H9 (cell line): ENCODE measurements at regions not wholly inside any gene's neighbourhood (a gene's known extent, or its start where the extent isn't known, plus 50 kb on each side); places are given as distances from the start of the nearest gene placed in this dataset.

ENCODE experiments used
- DNase-seq: peaks from one replicate; pipeline ENCODE4 v3.0.0-alpha.2; 2017
- H2AFZ ChIP-seq: one replicate; pipeline ENCODE4 v1.6.1; 2013; ENCODE audit warnings: mild to moderate bottlenecking, low read length, control low read depth, moderate library complexity
- H2AK5ac ChIP-seq: 2 replicates; pipeline ENCODE4 v1.6.1; 2013; ENCODE audit warnings: low read length, control low read depth, mixed read lengths; ENCODE audit not compliant: insufficient read length
- H2BK120ac ChIP-seq: one replicate; pipeline ENCODE4 v1.6.1; 2013; ENCODE audit warnings: low read depth, mild to moderate bottlenecking, low read length, control low read depth, inconsistent platforms; ENCODE audit not compliant: poor library complexity, severe bottlenecking
- H2BK12ac ChIP-seq: 2 replicates; pipeline ENCODE4 v1.6.1; 2013; ENCODE audit warnings: low read length, control low read depth, mixed read lengths, low read depth; ENCODE audit not compliant: insufficient read length
- H2BK15ac ChIP-seq: 2 replicates; pipeline ENCODE4 v1.6.1; 2013; ENCODE audit warnings: low read depth, low read length, control low read depth
- H2BK20ac ChIP-seq: one replicate; pipeline ENCODE4 v1.6.1; 2013; ENCODE audit warnings: low read depth, mild to moderate bottlenecking, low read length, control low read depth, inconsistent platforms; ENCODE audit not compliant: poor library complexity, severe bottlenecking
- H2BK5ac ChIP-seq: 2 replicates; pipeline ENCODE4 v1.6.1; 2013; ENCODE audit warnings: low read length, control low read depth, mixed read lengths; ENCODE audit not compliant: insufficient read length
- H3K14ac ChIP-seq: 2 replicates; pipeline ENCODE4 v1.6.1; 2013; ENCODE audit warnings: low read length, control low read depth; ENCODE audit not compliant: insufficient read depth
- H3K18ac ChIP-seq: 2 replicates; pipeline ENCODE4 v1.6.1; 2013; ENCODE audit warnings: low read depth, mild to moderate bottlenecking, mixed read lengths, low read length, control low read depth; ENCODE audit not compliant: insufficient read length
- H3K23ac ChIP-seq: 2 replicates; pipeline ENCODE4 v1.6.1; 2013; ENCODE audit warnings: low read length, control low read depth, mixed read lengths, low read depth; ENCODE audit not compliant: insufficient read length
- H3K23me2 ChIP-seq: 2 replicates; pipeline ENCODE4 v1.6.1; 2013; ENCODE audit warnings: low read depth, mild to moderate bottlenecking, mixed read lengths, low read length, control low read depth; ENCODE audit not compliant: insufficient read length, poor library complexity, severe bottlenecking
- H3K27ac ChIP-seq: 2 replicates; pipeline ENCODE4 v1.5.1; 2013; ENCODE audit warnings: low read length, control low read depth, mixed read lengths, low read depth; ENCODE audit not compliant: insufficient read length
- H3K27me3 ChIP-seq: 2 replicates; pipeline ENCODE4 v1.6.1; 2013; ENCODE audit warnings: low read length, control low read depth, inconsistent platforms; ENCODE audit not compliant: insufficient read depth
- H3K4ac ChIP-seq: 2 replicates; pipeline ENCODE4 v1.6.1; 2013; ENCODE audit warnings: low read depth, mild to moderate bottlenecking, control low read depth, inconsistent platforms, low read length, moderate library complexity
- H3K4me1 ChIP-seq: 2 replicates; pipeline ENCODE4 v1.6.1; 2013; ENCODE audit warnings: low read length, control low read depth, inconsistent platforms; ENCODE audit not compliant: insufficient read depth
- H3K4me2 ChIP-seq: 2 replicates; pipeline ENCODE4 v1.6.1; 2013; ENCODE audit warnings: low read length, control low read depth, mixed read lengths; ENCODE audit not compliant: insufficient read length, insufficient read depth
- H3K56ac ChIP-seq: 2 replicates; pipeline ENCODE4 v1.6.1; 2013; ENCODE audit warnings: low read depth, mild to moderate bottlenecking, mixed read lengths, low read length, control low read depth; ENCODE audit not compliant: insufficient read length
- H3K79me1 ChIP-seq: 2 replicates; pipeline ENCODE4 v1.6.1; 2013; ENCODE audit warnings: low read depth, mild to moderate bottlenecking, moderate library complexity, low read length, control low read depth, inconsistent platforms; ENCODE audit not compliant: insufficient read depth, poor library complexity, severe bottlenecking
- H3K79me2 ChIP-seq: 2 replicates; pipeline ENCODE4 v1.6.1; 2013; ENCODE audit warnings: low read length, control low read depth, inconsistent platforms; ENCODE audit not compliant: insufficient read depth
- H3K9ac ChIP-seq: 2 replicates; pipeline ENCODE4 v1.6.1; 2013; ENCODE audit warnings: low read length, control low read depth, mixed read lengths; ENCODE audit not compliant: insufficient read length; ENCODE audit errors: extremely low read depth
- H3K9me3 ChIP-seq: one replicate; pipeline ENCODE4 v1.6.1; 2013; ENCODE audit warnings: low read depth, low read length, inconsistent platforms; ENCODE audit not compliant: control insufficient read depth
- H3T11ph ChIP-seq: one replicate; pipeline ENCODE4 v1.6.1; 2013; ENCODE audit warnings: mild to moderate bottlenecking, low read length, control low read depth, inconsistent platforms
- H4K20me1 ChIP-seq: one replicate; pipeline ENCODE4 v1.6.1; 2013; ENCODE audit not compliant: control insufficient read depth, insufficient read length, insufficient read depth
- H4K5ac ChIP-seq: 2 replicates; pipeline ENCODE4 v1.6.1; 2013; ENCODE audit warnings: low read depth, mild to moderate bottlenecking, mixed read lengths, low read length, control low read depth; ENCODE audit not compliant: insufficient read length
- H4K8ac ChIP-seq: replicated peaks from 2 replicates; pipeline ENCODE4 v1.6.1; 2013; ENCODE audit warnings: low read length, control low read depth, mixed read lengths, low read depth; ENCODE audit not compliant: insufficient read length
- H4K91ac ChIP-seq: 2 replicates; pipeline ENCODE4 v1.6.1; 2013; ENCODE audit warnings: low read depth, mild to moderate bottlenecking, moderate library complexity, mixed read lengths, low read length, control low read depth; ENCODE audit not compliant: insufficient read length
- H3K27ac Mint-ChIP-seq, 3 experiments: 2 replicates in 2 of 3; 3 replicates in 1 of 3; pipeline ENCODE4 v1.8.0; 2020 to 2021; ENCODE audit warnings: mixed read lengths in 3 of 3, mild to moderate bottlenecking in 1 of 3, moderate library complexity in 1 of 3
- H3K27me3 Mint-ChIP-seq: 2 replicates; pipeline ENCODE4 v1.8.0; 2021; ENCODE audit warnings: low read depth, mild to moderate bottlenecking, moderate library complexity, mixed read lengths
- H3K36me3 Mint-ChIP-seq, 3 experiments: 2 replicates in 2 of 3; 3 replicates in 1 of 3; pipeline ENCODE4 v1.8.0; 2020 to 2021; ENCODE audit warnings: low read depth in 3 of 3, mixed read lengths in 3 of 3; ENCODE audit not compliant: insufficient read depth in 1 of 3
- H3K4me1 Mint-ChIP-seq, 2 experiments: 2 replicates each; pipeline ENCODE4 v1.8.0; 2020; ENCODE audit warnings: mixed read lengths in 2 of 2
- H3K4me3 Mint-ChIP-seq, 2 experiments: 2 replicates in 1 of 2; 3 replicates in 1 of 2; pipeline ENCODE4 v1.8.0; 2020 to 2021; ENCODE audit warnings: mild to moderate bottlenecking in 2 of 2, mixed read lengths in 2 of 2, moderate library complexity in 1 of 2
- H3K9me3 Mint-ChIP-seq, 2 experiments: 2 replicates in 1 of 2; 3 replicates in 1 of 2; pipeline ENCODE4 v1.8.0; 2020; ENCODE audit warnings: mild to moderate bottlenecking in 2 of 2, mixed read lengths in 2 of 2, moderate library complexity in 1 of 2
- WGBS: extraction: QIAGEN DNeasy Blood & Tissue Kit; methylation state at CpG from one replicate; pipeline ENCODE4 v1.1.7; 2013; ENCODE audit warnings: missing lambda C conversion rate, low lambda C conversion rate, mixed read lengths; ENCODE audit not compliant: insufficient read length; ENCODE audit errors: extremely low coverage; 5-methylcytosine and 5-hydroxymethylcytosine counted together
- TF ChIP-seq, protein P1 (sequence below): fragments of 200-600 bp; sonication (generic); conservative IDR thresholded peaks from 3 replicates; pipeline ENCODE4 v1.8.0; 2021; ENCODE audit warnings: antibody characterized with exemption, mild to moderate bottlenecking

GRCh38 chr13:90763476-90764150 lies 583.9 kb upstream of the MIR17HG start:
- Histone ChIP-seq H3K4me1 (no peaks in the 10 kb centered on the region; the same call in 1 of the 2 replicates), H2BK20ac (no peak overlapping the region), H2BK15ac (no peak overlapping the region), H3K79me2 (no peaks in the 10 kb centered on the region), H3K56ac (no peak overlapping the region), H3K9ac (no peak overlapping the region), H4K20me1 (no peaks in the 10 kb centered on the region), H3K18ac (no peak overlapping the region), H4K5ac (no peak overlapping the region), H2AFZ (no peak overlapping the region), H2BK12ac (no peak overlapping the region), H3K4me2 (no peak overlapping the region), H4K91ac (no peak overlapping the region), H3K27ac (no peak overlapping the region), H2BK5ac (no peak overlapping the region), H3K14ac (no peak overlapping the region), H3K23me2 (no peaks in the 10 kb centered on the region), H3K9me3 (no peaks in the 10 kb centered on the region), H3T11ph (no peak overlapping the region), H3K79me1 (no peaks in the 10 kb centered on the region), H4K8ac (no peak overlapping the region), H3K27me3 (no peaks in the 10 kb centered on the region), H2AK5ac (no peak overlapping the region), H3K23ac (no peak overlapping the region), H2BK120ac (no peak overlapping the region), H3K4ac (no peak overlapping the region)
- no CpG with 5 or more reads among the region's 2 CpGs for WGBS
- H3K27ac Mint-ChIP-seq, result no peak overlapping the region
- no peaks in the 10 kb centered on the region; a peak in 1 of 5 replicates for H3K9me3 Mint-ChIP-seq
- no peak overlapping the region for H3K4me3 Mint-ChIP-seq
- H3K27me3 Mint-ChIP-seq, result no peaks in the 10 kb centered on the region
- H3K36me3 Mint-ChIP-seq, result no peaks in the 10 kb centered on the region
- H3K4me1 Mint-ChIP-seq, result peaks cover 0 to 2% of the 10 kb centered on the region in 2 experiments; a peak in 3 of 4 replicates
- DNase-seq, result no peak
- TF ChIP-seq, protein P1, sequence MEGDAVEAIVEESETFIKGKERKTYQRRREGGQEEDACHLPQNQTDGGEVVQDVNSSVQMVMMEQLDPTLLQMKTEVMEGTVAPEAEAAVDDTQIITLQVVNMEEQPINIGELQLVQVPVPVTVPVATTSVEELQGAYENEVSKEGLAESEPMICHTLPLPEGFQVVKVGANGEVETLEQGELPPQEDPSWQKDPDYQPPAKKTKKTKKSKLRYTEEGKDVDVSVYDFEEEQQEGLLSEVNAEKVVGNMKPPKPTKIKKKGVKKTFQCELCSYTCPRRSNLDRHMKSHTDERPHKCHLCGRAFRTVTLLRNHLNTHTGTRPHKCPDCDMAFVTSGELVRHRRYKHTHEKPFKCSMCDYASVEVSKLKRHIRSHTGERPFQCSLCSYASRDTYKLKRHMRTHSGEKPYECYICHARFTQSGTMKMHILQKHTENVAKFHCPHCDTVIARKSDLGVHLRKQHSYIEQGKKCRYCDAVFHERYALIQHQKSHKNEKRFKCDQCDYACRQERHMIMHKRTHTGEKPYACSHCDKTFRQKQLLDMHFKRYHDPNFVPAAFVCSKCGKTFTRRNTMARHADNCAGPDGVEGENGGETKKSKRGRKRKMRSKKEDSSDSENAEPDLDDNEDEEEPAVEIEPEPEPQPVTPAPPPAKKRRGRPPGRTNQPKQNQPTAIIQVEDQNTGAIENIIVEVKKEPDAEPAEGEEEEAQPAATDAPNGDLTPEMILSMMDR, result no peak
